A549 (cell line): ENCODE measurements at regions not wholly inside any gene's neighbourhood (a gene's known extent, or its start where the extent isn't known, plus 50 kb on each side); places are given as distances from the start of the nearest gene placed in this dataset.

Experiments used
- ATAC-seq, 2 experiments: fragments of 200-7000 bp in 1 of 2; fragments of >200 bp in 1 of 2; cut with Nextera tagmentation in 1 of 2; cut with Tn5 transposase in 1 of 2; 3 replicates each; pipeline versions ENCODE4 v1.8.0 to v1.9.1; 2018 to 2020; ENCODE audit warnings: mild to moderate bottlenecking in 1 of 2, moderate library complexity in 1 of 2
- CTCF ChIA-PET: fragments of 300-600 bp; sonication (Branson Sonifier 250); formaldehyde crosslinking; extraction: SDS; loops from one replicate; lab custom pipeline; 2021; ENCODE audit warnings: antibody characterized with exemption, inconsistent platforms; lab: Yijun Ruan, JAX
- POLR2A ChIA-PET: fragments of 350-600 bp; formaldehyde crosslinking; extraction: SDS; loops from one replicate; lab custom pipeline; 2021; ENCODE audit warnings: antibody characterized with exemption, inconsistent platforms; lab: Yijun Ruan, JAX
- DNase-seq, 2 experiments: peaks; one replicate each; pipeline versions ENCODE4 v3.0.0 to v3.0.0-alpha.2; 2011 to 2016; ENCODE audit warnings: low read depth in 1 of 2, low spot score in 1 of 2
- FAIRE-seq: peaks from 2 replicates; lab custom pipeline; 2011; peaks lifted over from hg19 to GRCh38; lab: Jason Lieb, UNC
- H3K27ac ChIP-seq, 2 experiments: fragments of >200 bp; sonication (Bioruptor Twin); formaldehyde crosslinking; 3 replicates each; pipeline ENCODE4 v1.5.1; 2016 to 2017
- H3K4me1 ChIP-seq: fragments of >200 bp; sonication (Bioruptor Twin); formaldehyde crosslinking; 3 replicates; pipeline ENCODE4 v1.6.1; 2016
- H3K4me2 ChIP-seq: fragments of >200 bp; sonication (Bioruptor Twin); formaldehyde crosslinking; 3 replicates; pipeline ENCODE4 v1.6.1; 2016
- H3K4me3 ChIP-seq: fragments of >200 bp; sonication (Bioruptor Twin); formaldehyde crosslinking; 3 replicates; pipeline ENCODE4 v1.5.1; 2016
- H3K9me3 ChIP-seq: fragments of >200 bp; sonication (Bioruptor Twin); formaldehyde crosslinking; 3 replicates; pipeline ENCODE4 v1.6.1; 2016
- BCL3 ChIP-seq: fragments of >200 bp; sonication (Bioruptor Twin); formaldehyde crosslinking; IDR thresholded peaks from 3 replicates; pipeline ENCODE4 v1.6.1; 2016
- BHLHE40 ChIP-seq: IDR thresholded peaks from 2 replicates; pipeline ENCODE4 v1.6.1; 2012; ENCODE audit warnings: low read depth, low read length, inconsistent platforms
- CBX2 ChIP-seq: fragments of 200-600 bp; sonication (generic); IDR thresholded peaks from 2 replicates; pipeline ENCODE4 v1.6.1; 2016; ENCODE audit warnings: low read depth, mild to moderate bottlenecking, borderline replicate concordance
- E2F6 ChIP-seq: IDR thresholded peaks from 2 replicates; pipeline ENCODE4 v1.6.1; 2012; ENCODE audit warnings: low read depth, borderline replicate concordance
- EHMT2 ChIP-seq: fragments of 200-600 bp; sonication (generic); IDR thresholded peaks from 2 replicates; pipeline ENCODE4 v1.6.1; 2016; ENCODE audit warnings: antibody characterized with exemption, low read depth, mild to moderate bottlenecking, moderate library complexity
- ELK1 ChIP-seq: fragments of 150-350 bp; IDR thresholded peaks from 2 replicates; pipeline ENCODE4 v1.6.1; 2014; ENCODE audit warnings: low read depth, mild to moderate bottlenecking, low read length
- ESRRA ChIP-seq: fragments of 150-350 bp; IDR thresholded peaks from 2 replicates; pipeline ENCODE4 v1.6.1; 2014; ENCODE audit warnings: mild to moderate bottlenecking, low read length, borderline replicate concordance
- FOSL2 ChIP-seq, 2 experiments: fragments of 450-650 bp in 1 of 2; fragments of >200 bp in 1 of 2; sonication (Bioruptor Twin) in 1 of 2; formaldehyde crosslinking; IDR thresholded peaks; 2 replicates each; pipeline versions ENCODE4 v1.5.0 to v1.6.1; 2016 to 2020; ENCODE audit warnings: mild to moderate bottlenecking in 1 of 2, moderate library complexity in 1 of 2
- HEYL ChIP-seq: fragments of 250-450 bp; sonication (Bioruptor Pico); IDR thresholded peaks from 2 replicates; pipeline ENCODE4 v1.8.0; 2021; ENCODE audit warnings: mild to moderate bottlenecking, moderate library complexity
- HOXA7 ChIP-seq: fragments of 250-450 bp; sonication (Bioruptor Pico); IDR thresholded peaks from 2 replicates; pipeline ENCODE4 v1.5.0; 2020; ENCODE audit warnings: mild to moderate bottlenecking, moderate library complexity
- HOXB13 ChIP-seq: fragments of 250-450 bp; sonication (Bioruptor Pico); IDR thresholded peaks from 2 replicates; pipeline ENCODE4 v1.5.0; 2020; ENCODE audit warnings: low read depth, mild to moderate bottlenecking, moderate library complexity
- HOXB5 ChIP-seq: fragments of 250-450 bp; sonication (Bioruptor Pico); IDR thresholded peaks from 2 replicates; pipeline ENCODE4 v1.5.0; 2020; ENCODE audit warnings: mild to moderate bottlenecking, moderate library complexity
- MAFK ChIP-seq: fragments of 450-650 bp; IDR thresholded peaks from 2 replicates; pipeline ENCODE4 v1.6.1; 2014; ENCODE audit not compliant: partially characterized antibody
- NFE2L2 ChIP-seq: fragments of 150-350 bp; conservative IDR thresholded peaks from 2 replicates; pipeline ENCODE4 v1.6.1; 2014; ENCODE audit warnings: low read length
- RCOR1 ChIP-seq: fragments of 150-350 bp; IDR thresholded peaks from 2 replicates; pipeline ENCODE4 v1.6.1; 2014; ENCODE audit warnings: antibody characterized with exemption, low read length, low read depth
- REST ChIP-seq: fragments of 200-600 bp; sonication (generic); IDR thresholded peaks from 2 replicates; pipeline ENCODE4 v1.6.1; 2016; ENCODE audit warnings: antibody characterized with exemption, mild to moderate bottlenecking, moderate library complexity
- SMC3 ChIP-seq: fragments of >200 bp; sonication (Bioruptor Twin); formaldehyde crosslinking; IDR thresholded peaks from 3 replicates; pipeline ENCODE4 v1.6.1; 2018; ENCODE audit warnings: inconsistent platforms
- SREBF2 ChIP-seq: fragments of 450-650 bp; IDR thresholded peaks from 2 replicates; pipeline ENCODE4 v1.6.1; 2014; ENCODE audit warnings: mild to moderate bottlenecking, moderate library complexity
- TP53 ChIP-seq: fragments of 250-450 bp; sonication (Bioruptor Pico); IDR thresholded peaks from 2 replicates; pipeline ENCODE4 v1.5.0; 2021; ENCODE audit warnings: mild to moderate bottlenecking, moderate library complexity
- WGBS: methylation state at CpG from one replicate; pipeline ENCODE4 v1.1.6; 2017; ENCODE audit errors: missing lambda C conversion rate; 5-methylcytosine and 5-hydroxymethylcytosine counted together

DNA sequence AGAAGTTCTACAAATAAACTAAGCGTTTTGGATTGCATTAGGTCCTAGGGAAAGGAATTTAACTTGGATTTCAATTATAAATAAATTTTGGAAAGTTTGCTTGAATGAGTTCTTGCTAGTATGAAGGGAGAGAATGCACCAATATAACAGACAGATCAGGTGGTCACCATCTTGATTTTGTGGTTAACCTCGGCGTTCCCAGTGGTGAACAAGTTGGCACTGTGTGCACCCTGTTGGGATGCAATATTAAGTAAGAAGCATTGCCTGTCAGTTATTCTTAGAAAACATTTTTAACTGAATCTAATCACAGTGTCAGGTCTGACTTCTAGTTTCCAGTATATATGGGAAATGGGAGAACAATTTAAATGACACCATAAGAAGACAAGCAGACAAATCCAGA is 673.4 kb downstream of the SLC4A3 start:
- DNase-seq = no peak
- no peak for ATAC-seq
- FAIRE-seq = no peak
- no peak overlapping the region for H3K4me2 ChIP-seq
- CTCF ChIA-PET = no interaction called here
- no peak for TF ChIP-seq E2F6
- TF ChIP-seq TP53 = no peak
- TF ChIP-seq ESRRA = no peak
- no peak for TF ChIP-seq EHMT2
- no peak for TF ChIP-seq BHLHE40
- TF ChIP-seq ELK1 = no peak
- no peak for TF ChIP-seq SREBF2
- TF ChIP-seq SMC3 = no peak
- no peak for TF ChIP-seq NFE2L2
- TF ChIP-seq HOXB13 (CRISPR knock-in tag) = no peak
- TF ChIP-seq RCOR1 = no peak
- no peak for TF ChIP-seq BCL3
- no peak for TF ChIP-seq REST
- no peak for TF ChIP-seq HOXB5 (CRISPR knock-in tag)
- no peak for TF ChIP-seq HEYL (CRISPR knock-in tag)
- TF ChIP-seq, all 56 proteins: peak for 0
- H3K4me3 ChIP-seq = no peak overlapping the region
- H3K4me1 ChIP-seq = no peaks in the 10 kb centered on the region
- POLR2A ChIA-PET = no interaction called here
- no peaks in the 10 kb centered on the region for H3K9me3 ChIP-seq
- H3K27ac ChIP-seq = no peak overlapping the region
- whole genome bisulfite sequencing = 75% methylated on average over 3 of the region's 3 CpGs

DNA sequence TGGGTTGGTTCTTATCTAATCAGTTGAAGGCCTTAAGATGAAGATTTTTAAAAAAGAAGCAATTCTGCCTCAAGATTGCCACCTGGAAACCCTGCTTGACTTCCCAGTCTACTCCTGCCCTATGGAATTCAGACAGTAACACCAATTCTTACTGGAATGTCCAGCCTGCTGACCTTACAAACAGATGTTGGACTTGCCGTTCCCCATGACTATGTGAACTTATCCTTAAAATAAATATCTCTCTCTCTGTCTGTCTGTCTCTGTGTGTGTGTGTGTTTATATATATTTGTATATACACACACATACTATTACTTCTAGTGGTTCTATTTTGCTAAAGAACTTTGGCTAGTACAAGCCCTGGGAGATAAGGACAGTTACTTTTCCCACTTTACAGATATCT is 675.3 kb downstream of the SLC4A3 start:
- DNase-seq (no peak), FAIRE-seq (no peak), ATAC-seq (no peak)
- POLR2A ChIA-PET = no interaction called here
- CTCF ChIA-PET = interaction anchor here (0.8 kb wide), 1 partner anchor 20 kb away, joined by 3 read pairs; no protein-coding TSS in a partner anchor
- H3K4me3 ChIP-seq = no peak overlapping the region
- no peaks in the 10 kb centered on the region for H3K4me1 ChIP-seq
- H3K4me2 ChIP-seq = no peak overlapping the region
- TF ChIP-seq FOSL2 (IDR thresholded peaks at IDR 0.05) = no peak
- no peak for TF ChIP-seq FOSL2 (CRISPR knock-in tag; IDR thresholded peaks at IDR 0.05)
- TF ChIP-seq MAFK = no peak
- no peak for TF ChIP-seq HOXA7
- TF ChIP-seq TP53 = no peak
- TF ChIP-seq CBX2 = no peak
- no peak for TF ChIP-seq BHLHE40
- TF ChIP-seq, all 56 proteins: peak for 0
- 75% methylated on average over 1 of the region's 1 CpG for WGBS
- Histone ChIP-seq H3K9me3 (no peaks in the 10 kb centered on the region), H3K27ac (no peak overlapping the region)
